Lower leg skin (tissue), 4 donors: ENCODE measurements at regions not wholly inside any gene's neighbourhood (a gene's known extent, or its start where the extent isn't known, plus 50 kb on each side); places are given as distances from the start of the nearest gene placed in this dataset.

Experiments
- DNase-seq, 2 donors: peaks; one replicate each; pipeline ENCODE4 v3.0.0-alpha.2; 2019; ENCODE audit warnings: low spot score in 2 of 2
- H3K4me3 ChIP-seq: fragments of 200-600 bp; sonication (generic); 2 replicates; pipeline ENCODE4 v1.5.1; 2017; ENCODE audit warnings: mild to moderate bottlenecking, low read depth; ENCODE audit not compliant: poor library complexity, severe bottlenecking
- POLR2A ChIP-seq, 2 donors: fragments of 450-650 bp; IDR thresholded peaks; one replicate each; pipeline ENCODE4 v1.6.1; 2016 to 2017; ENCODE audit warnings: antibody characterized with exemption in 2 of 2, mild to moderate bottlenecking in 1 of 2, moderate library complexity in 1 of 2
- WGBS, 2 donors: methylation state at CpG; one replicate each; pipeline ENCODE4 v1.1.5; 2018; 5-methylcytosine and 5-hydroxymethylcytosine counted together
- intact Hi-C: fragments of 100-400 bp; cut with DNase I; formaldehyde crosslinking; loops from one replicate; pipeline ENCODE4 v1.15.0; 2023; ENCODE audit warnings: low total_unique reads
- TF ChIP-seq, protein P1 (sequence below), 3 donors: fragments of 450-650 bp; IDR thresholded peaks; one replicate each; pipeline ENCODE4 v1.5.1; 2016; ENCODE audit warnings: antibody characterized with exemption in 3 of 3, mild to moderate bottlenecking in 3 of 3, moderate library complexity in 2 of 3

- no peak for DNase-seq
- H3K4me3 ChIP-seq: no peak overlapping the region
- TF ChIP-seq, protein P1, sequence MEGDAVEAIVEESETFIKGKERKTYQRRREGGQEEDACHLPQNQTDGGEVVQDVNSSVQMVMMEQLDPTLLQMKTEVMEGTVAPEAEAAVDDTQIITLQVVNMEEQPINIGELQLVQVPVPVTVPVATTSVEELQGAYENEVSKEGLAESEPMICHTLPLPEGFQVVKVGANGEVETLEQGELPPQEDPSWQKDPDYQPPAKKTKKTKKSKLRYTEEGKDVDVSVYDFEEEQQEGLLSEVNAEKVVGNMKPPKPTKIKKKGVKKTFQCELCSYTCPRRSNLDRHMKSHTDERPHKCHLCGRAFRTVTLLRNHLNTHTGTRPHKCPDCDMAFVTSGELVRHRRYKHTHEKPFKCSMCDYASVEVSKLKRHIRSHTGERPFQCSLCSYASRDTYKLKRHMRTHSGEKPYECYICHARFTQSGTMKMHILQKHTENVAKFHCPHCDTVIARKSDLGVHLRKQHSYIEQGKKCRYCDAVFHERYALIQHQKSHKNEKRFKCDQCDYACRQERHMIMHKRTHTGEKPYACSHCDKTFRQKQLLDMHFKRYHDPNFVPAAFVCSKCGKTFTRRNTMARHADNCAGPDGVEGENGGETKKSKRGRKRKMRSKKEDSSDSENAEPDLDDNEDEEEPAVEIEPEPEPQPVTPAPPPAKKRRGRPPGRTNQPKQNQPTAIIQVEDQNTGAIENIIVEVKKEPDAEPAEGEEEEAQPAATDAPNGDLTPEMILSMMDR (IDR thresholded peaks at IDR 0.05): no peak
- TF ChIP-seq POLR2A (IDR thresholded peaks at IDR 0.05): no peak
- WGBS, 2 donors: 41 to 53% methylated on average over 3 of the region's 3 CpGs
- intact Hi-C loops: no loop called here
Observed at GRCh38 chr6:71621918-71622519, 264.3 kb upstream of the RIMS1 start.

DNA sequence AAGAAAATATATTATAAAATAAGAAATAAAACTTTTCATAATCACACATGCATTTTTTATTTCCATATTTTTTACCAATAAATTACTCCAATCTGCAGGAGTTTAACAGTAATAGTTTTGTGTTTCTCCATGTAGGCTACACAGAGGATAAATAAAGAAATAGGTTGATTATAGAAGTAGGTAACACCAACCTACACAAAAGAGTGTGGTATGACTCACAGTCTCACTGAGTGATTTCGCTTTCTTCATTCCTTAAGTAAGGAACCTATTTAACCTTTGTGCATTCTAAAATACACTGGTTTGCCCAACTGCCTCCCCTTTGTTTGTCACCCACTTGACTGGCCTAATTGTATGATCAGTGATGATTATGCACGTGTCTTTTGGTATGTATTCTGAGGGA, 244.2 kb upstream of the RIMS1 start:
- intact Hi-C loops: no loop called here
- no peak for DNase-seq
- 66 to 75% methylated on average over 2 of the region's 2 CpGs for WGBS, 2 donors

DNA sequence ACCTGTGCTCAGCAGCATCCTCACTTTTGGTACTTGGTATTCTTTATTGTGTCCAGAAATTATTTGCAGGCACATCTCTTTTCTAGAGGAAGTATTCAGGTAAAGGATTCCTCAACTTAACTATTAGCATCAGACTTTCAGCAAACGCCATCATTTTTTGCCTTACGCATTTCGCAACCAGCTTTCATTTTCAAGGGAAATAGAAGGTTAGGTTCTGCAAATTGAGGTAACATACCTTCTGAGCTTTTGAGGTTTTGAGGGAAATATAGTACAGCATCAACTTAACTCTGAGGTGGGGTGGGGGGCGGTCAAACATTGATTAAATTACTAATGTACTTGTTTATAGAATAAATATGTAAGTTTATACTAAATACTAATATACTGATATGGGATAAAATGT, 243.6 kb upstream of the RIMS1 start:
- TF ChIP-seq POLR2A (IDR thresholded peaks at IDR 0.05): no peak
- TF ChIP-seq, protein P1 (IDR thresholded peaks at IDR 0.05): no peak
- 89 to 90% methylated on average over 4 of the region's 4 CpGs for WGBS, 2 donors
- no peak for DNase-seq
- no peak overlapping the region for H3K4me3 ChIP-seq
- intact Hi-C loops: no loop called here

More for the DNA sequence above, 244.2 kb upstream of the RIMS1 start:
- TF ChIP-seq, protein P1 (IDR thresholded peaks at IDR 0.05): no peak
- no peak for TF ChIP-seq POLR2A (IDR thresholded peaks at IDR 0.05)
- no peak overlapping the region for H3K4me3 ChIP-seq

- 90 to 92% methylated on average over 2 to 3 of the region's 3 CpGs for WGBS, 2 donors
- H3K4me3 ChIP-seq: no peak overlapping the region
- TF ChIP-seq, protein P1 (IDR thresholded peaks at IDR 0.05): no peak
- no peak for TF ChIP-seq POLR2A (IDR thresholded peaks at IDR 0.05)
- intact Hi-C loops: no loop called here
- no peak for DNase-seq
Observed at GRCh38 chr6:71645299-71645698, 241.1 kb upstream of the RIMS1 start.

GRCh38 chr6:71649915-71650314, 236.4 kb upstream of the RIMS1 start:
- no peak for TF ChIP-seq POLR2A (IDR thresholded peaks at IDR 0.05)
- TF ChIP-seq, protein P1 (IDR thresholded peaks at IDR 0.05): no peak
- DNase-seq: no peak
- intact Hi-C loops: no loop called here
- WGBS, 2 donors: 66 to 79% methylated on average over 2 of the region's 2 CpGs
- H3K4me3 ChIP-seq: no peak overlapping the region

DNA sequence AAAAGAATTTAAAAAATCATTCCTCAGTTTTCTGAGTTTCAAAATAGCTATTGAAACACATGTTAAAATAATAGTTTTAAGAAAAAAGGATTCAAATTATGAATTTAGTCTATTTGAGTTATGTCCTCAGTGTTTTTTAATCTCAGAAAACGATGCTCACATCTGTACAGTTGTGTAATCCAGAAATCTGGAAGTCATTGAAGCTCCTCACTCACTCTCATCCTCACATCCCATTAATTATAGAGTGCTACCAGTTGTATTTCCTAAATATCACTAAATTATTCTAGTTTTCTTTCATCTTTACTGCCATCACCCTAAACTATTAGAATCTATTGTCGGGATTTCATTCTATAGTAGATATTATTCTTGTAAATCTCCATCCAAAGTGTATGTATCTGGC, 234.7 kb upstream of the RIMS1 start:
- DNase-seq: no peak
- 42 to 53% methylated on average over 2 of the region's 2 CpGs for WGBS, 2 donors
- H3K4me3 ChIP-seq: no peak overlapping the region
- TF ChIP-seq POLR2A (IDR thresholded peaks at IDR 0.05): no peak
- TF ChIP-seq, protein P1 (IDR thresholded peaks at IDR 0.05): no peak
- intact Hi-C loops: no loop called here
